Suprapubic skin (tissue), 4 donors: ENCODE measurements at regions not wholly inside any gene's neighbourhood (a gene's known extent, or its start where the extent isn't known, plus 50 kb on each side); places are given as distances from the start of the nearest gene placed in this dataset.

Experiments
- POLR2A ChIP-seq, 2 donors: fragments of 450-650 bp; IDR thresholded peaks; one replicate each; pipeline ENCODE4 v1.6.1; 2017; ENCODE audit warnings: antibody characterized with exemption in 2 of 2, mild to moderate bottlenecking in 2 of 2, moderate library complexity in 2 of 2
- POLR2AphosphoS5 ChIP-seq, 3 donors: sonication (generic); formaldehyde crosslinking; IDR thresholded peaks; one replicate each; pipeline ENCODE4 v1.6.1; 2017; ENCODE audit warnings: antibody characterized with exemption in 3 of 3
- TF ChIP-seq, protein P1 (sequence below), 2 donors: fragments of 200-600 bp in 1 of 2; fragments of 450-650 bp in 1 of 2; sonication (generic) in 1 of 2; IDR thresholded peaks; one replicate each; pipeline ENCODE4 v1.5.1; 2016 to 2019; ENCODE audit warnings: antibody characterized with exemption in 2 of 2, mild to moderate bottlenecking in 1 of 2, moderate library complexity in 1 of 2

DNA sequence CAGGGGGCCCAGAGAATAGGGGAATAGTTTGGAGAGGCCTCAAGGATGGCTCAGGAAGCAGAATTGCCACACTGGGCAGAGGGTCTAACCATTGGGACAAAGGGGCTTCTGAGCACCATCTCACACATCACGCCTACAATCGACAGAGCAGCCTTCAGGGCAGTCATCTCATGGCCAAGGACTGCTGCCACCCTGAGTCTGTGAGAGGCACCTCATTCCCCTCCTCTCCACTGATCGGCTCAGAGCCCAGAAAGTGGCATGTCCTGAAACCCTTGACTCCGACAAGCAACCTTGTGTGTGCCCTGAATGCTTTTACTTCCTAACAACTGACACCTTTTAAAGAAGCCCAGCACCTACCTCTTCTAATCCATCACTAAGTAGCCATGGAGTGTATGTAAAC is 128.9 kb upstream of the PTPN3 start:
- TF ChIP-seq, protein P1, sequence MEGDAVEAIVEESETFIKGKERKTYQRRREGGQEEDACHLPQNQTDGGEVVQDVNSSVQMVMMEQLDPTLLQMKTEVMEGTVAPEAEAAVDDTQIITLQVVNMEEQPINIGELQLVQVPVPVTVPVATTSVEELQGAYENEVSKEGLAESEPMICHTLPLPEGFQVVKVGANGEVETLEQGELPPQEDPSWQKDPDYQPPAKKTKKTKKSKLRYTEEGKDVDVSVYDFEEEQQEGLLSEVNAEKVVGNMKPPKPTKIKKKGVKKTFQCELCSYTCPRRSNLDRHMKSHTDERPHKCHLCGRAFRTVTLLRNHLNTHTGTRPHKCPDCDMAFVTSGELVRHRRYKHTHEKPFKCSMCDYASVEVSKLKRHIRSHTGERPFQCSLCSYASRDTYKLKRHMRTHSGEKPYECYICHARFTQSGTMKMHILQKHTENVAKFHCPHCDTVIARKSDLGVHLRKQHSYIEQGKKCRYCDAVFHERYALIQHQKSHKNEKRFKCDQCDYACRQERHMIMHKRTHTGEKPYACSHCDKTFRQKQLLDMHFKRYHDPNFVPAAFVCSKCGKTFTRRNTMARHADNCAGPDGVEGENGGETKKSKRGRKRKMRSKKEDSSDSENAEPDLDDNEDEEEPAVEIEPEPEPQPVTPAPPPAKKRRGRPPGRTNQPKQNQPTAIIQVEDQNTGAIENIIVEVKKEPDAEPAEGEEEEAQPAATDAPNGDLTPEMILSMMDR (IDR thresholded peaks at IDR 0.05): no peak
- no peak for TF ChIP-seq POLR2AphosphoS5 (IDR thresholded peaks at IDR 0.05)
- no peak for TF ChIP-seq POLR2A (IDR thresholded peaks at IDR 0.05)
